Right lobe of liver (tissue), 6 donors: ENCODE measurements at regions not wholly inside any gene's neighbourhood (a gene's known extent, or its start where the extent isn't known, plus 50 kb on each side); places are given as distances from the start of the nearest gene placed in this dataset.

Experiments used
- ATAC-seq, 4 donors: fragments of 200-7000 bp; cut with Tn5 transposase; one replicate each; pipeline ENCODE4 v1.9.1; 2020; ENCODE audit warnings: mild to moderate bottlenecking in 4 of 4, moderate library complexity in 4 of 4
- DNase-seq, 3 donors: peaks; one replicate each; pipeline ENCODE4 v3.0.0-alpha.2; 2020
- H3K27ac ChIP-seq, 3 donors: fragments of 200-600 bp; one replicate each; pipeline ENCODE4 v1.8.0; 2022
- H3K27me3 ChIP-seq, 2 donors: fragments of 200-600 bp; one replicate each; pipeline ENCODE4 v1.8.0; 2022
- H3K36me3 ChIP-seq, 4 donors: fragments of 200-600 bp; sonication (generic) in 1 of 4; one replicate each; pipeline versions ENCODE4 v1.5.1 to v1.8.0; 2017 to 2022; ENCODE audit warnings: control low read depth in 1 of 4
- H3K4me1 ChIP-seq, 4 donors: fragments of 200-600 bp; sonication (generic) in 1 of 4; one replicate each; pipeline versions ENCODE4 v1.5.1 to v1.8.0; 2017 to 2022; ENCODE audit warnings: control low read depth in 1 of 4
- H3K4me3 ChIP-seq, 3 donors: fragments of 200-600 bp; one replicate each; pipeline ENCODE4 v1.8.0; 2022
- H3K9me3 ChIP-seq, 4 donors: fragments of 200-600 bp; sonication (generic) in 1 of 4; one replicate each; pipeline versions ENCODE4 v1.5.1 to v1.8.0; 2017 to 2022; ENCODE audit warnings: control low read depth in 1 of 4
- CTCF ChIP-seq, 4 donors: fragments of 200-600 bp in 3 of 4; fragments of 450-650 bp in 1 of 4; IDR thresholded peaks; one replicate each; pipeline versions ENCODE4 v1.5.1 to v1.8.0; 2016 to 2022; ENCODE audit warnings: antibody characterized with exemption in 4 of 4, mild to moderate bottlenecking in 2 of 4
- POLR2A ChIP-seq: fragments of 450-650 bp; IDR thresholded peaks from one replicate; pipeline ENCODE4 v1.6.1; 2017; ENCODE audit warnings: antibody characterized with exemption, mild to moderate bottlenecking
- whole genome bisulfite sequencing: methylation state at CpG from one replicate; pipeline ENCODE4 v1.1.6; 2018; ENCODE audit warnings: low coverage, low lambda C conversion rate; ENCODE audit not compliant: insufficient coverage; ENCODE audit errors: missing lambda C conversion rate; 5-methylcytosine and 5-hydroxymethylcytosine counted together
- intact Hi-C, 2 donors: fragments of 100-400 bp; cut with DNase I; formaldehyde crosslinking; loops; one replicate each; pipeline versions ENCODE4 v1.11.2 to v1.14.1; 2022
- donor health status: DM: no; HTN: yes; CAD: no.
- donor health status: DM: no; HTN: no; CAD: no.
- donor health status: DM: no; HTN: no; CAD: no.
- donor health status: DM: no; HTN: yes; CAD: no.
- donor health status: DM: no; HTN: yes; CAD: no.

GRCh38 chr1:37105911-37106310, 71.6 kb upstream of the GRIK3 start:
- TF ChIP-seq CTCF (IDR thresholded peaks at IDR 0.05): no peak
- Histone ChIP-seq H3K36me3 (no peaks in the 10 kb centered on the region), H3K4me1 (no peaks in the 10 kb centered on the region), H3K4me3 (no peak overlapping the region), H3K9me3 (no peaks in the 10 kb centered on the region), H3K27me3 (no peaks in the 10 kb centered on the region), H3K27ac (no peak overlapping the region)
- intact Hi-C loops: no loop called here
- WGBS: 18% methylated on average over 2 of the region's 5 CpGs
- no peak for DNase-seq
- ATAC-seq: no peak

DNA sequence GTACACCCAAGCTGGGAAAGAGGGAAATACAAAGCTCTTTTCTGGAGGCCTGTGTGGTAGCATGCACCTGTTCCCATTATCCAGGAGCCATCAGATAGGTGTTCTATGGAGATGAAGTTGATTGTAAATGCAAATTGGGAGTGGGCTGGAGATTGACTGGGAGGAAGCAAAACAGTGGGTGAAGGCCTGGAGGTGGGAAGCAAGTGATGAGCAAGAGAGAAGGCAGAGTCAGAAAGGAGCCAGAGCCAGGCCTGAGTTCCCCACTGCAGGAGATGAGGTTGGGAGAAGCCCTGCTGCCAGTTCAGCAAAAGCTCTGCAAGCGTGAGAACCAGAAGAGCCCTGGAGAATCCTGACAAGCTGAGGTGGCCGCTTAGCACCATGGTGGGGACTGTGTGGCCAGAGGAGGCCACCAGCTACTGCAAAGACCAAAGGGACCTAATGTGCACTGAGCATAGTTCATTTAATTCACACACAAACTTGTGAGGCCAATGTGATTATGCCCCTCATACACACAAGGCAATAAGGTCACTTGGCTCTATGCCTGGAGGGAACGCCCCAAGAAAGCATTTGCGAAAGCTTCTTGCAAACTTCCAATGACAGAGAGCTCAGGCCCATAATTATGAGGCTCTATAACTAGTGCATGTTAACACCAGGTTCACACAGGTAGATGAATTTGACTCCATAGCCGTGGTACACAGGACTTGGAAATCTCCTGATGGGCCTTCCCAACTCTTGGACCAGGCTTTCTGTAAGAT, 73.0 kb upstream of the GRIK3 start:
- no peak for DNase-seq
- intact Hi-C loops: no loop called here
- Histone ChIP-seq H3K9me3 (no peaks in the 10 kb centered on the region), H3K36me3 (no peaks in the 10 kb centered on the region), H3K27ac (no peak overlapping the region), H3K4me1 (no peaks in the 10 kb centered on the region), H3K27me3 (no peaks in the 10 kb centered on the region), H3K4me3 (no peak overlapping the region)
- ATAC-seq: no peak
- no peak for TF ChIP-seq POLR2A
- TF ChIP-seq CTCF (IDR thresholded peaks at IDR 0.05): no peak
- 50% methylated on average over 4 of the region's 5 CpGs for WGBS

DNA sequence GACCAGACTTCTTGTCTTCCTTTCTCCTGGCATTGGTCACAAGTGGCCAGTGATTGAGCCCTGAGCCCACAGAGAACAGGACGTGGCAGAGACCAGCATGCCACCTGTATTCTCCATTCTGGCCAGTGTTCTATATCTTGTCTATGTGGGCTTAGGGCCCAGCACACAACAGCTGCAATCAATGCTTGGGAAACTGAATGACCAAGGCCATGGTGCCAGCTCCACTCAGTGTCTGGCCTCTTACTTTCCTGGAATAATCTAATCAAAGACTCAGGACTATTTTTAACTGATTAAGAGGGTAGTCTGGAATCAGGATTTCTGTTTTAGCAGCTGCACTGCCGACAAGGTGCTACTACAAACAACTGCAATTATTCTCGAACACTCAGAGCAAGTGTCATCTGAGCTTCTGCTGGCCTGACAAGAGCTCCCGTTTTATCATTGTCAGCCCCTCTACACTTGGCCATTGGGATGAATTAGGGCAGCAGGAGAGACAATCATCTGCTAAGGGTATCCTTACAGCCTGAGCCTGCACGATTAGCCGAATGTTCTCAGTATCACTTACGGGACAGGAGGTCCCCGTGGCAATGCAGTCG, 74.4 kb upstream of the GRIK3 start:
- Histone ChIP-seq H3K27ac (no peak overlapping the region), H3K4me3 (no peak overlapping the region), H3K4me1 (no peaks in the 10 kb centered on the region), H3K9me3 (no peaks in the 10 kb centered on the region), H3K36me3 (no peaks in the 10 kb centered on the region), H3K27me3 (no peaks in the 10 kb centered on the region)
- intact Hi-C loops: no loop called here
- DNase-seq (no peak), ATAC-seq (no peak)
- TF ChIP-seq CTCF (IDR thresholded peaks at IDR 0.05) (no peak), POLR2A (no peak)
- WGBS: 63% methylated on average over 7 of the region's 9 CpGs

DNA sequence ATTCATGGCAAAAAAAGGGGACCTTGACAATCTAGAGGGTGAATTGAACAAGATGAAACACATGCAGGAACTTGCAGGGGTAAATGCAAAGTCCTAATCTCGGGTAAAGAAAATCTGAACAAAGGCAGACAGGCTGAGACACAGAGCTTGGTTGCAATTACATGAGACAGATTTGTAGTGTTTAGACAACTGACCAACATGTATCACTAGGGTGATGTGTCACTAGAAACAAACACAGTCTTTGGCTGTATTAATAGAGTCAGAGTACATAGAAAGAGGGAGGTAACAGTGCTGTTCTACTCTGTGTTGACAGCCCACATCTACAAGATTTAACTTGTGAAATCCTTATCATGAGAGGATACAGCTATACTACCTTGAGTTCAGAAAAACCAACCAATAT, 78.1 kb upstream of the GRIK3 start:
- TF ChIP-seq POLR2A (no peak), CTCF (IDR thresholded peaks at IDR 0.05) (no peak)
- H3K4me3 ChIP-seq: no peak overlapping the region
- intact Hi-C loops: no loop called here
- no peak overlapping the region for H3K27ac ChIP-seq
- H3K27me3 ChIP-seq: no peaks in the 10 kb centered on the region
- H3K9me3 ChIP-seq: no peaks in the 10 kb centered on the region
- no peaks in the 10 kb centered on the region for H3K36me3 ChIP-seq
- no peak for DNase-seq
- no peaks in the 10 kb centered on the region for H3K4me1 ChIP-seq
- ATAC-seq: no peak
- WGBS: 9% methylated on average over 1 of the region's 1 CpG
